Smooth muscle cell (in vitro differentiated cells): ENCODE measurements at regions not wholly inside any gene's neighbourhood (a gene's known extent, or its start where the extent isn't known, plus 50 kb on each side); places are given as distances from the start of the nearest gene placed in this dataset.

Experiments
- DNase-seq: peaks from one replicate; lab custom pipeline; 2025; ENCODE audit not compliant: unreplicated experiment; lab: John Stamatoyannopoulos, UW
- H2AFZ ChIP-seq: fragments of 200-600 bp; sonication (generic); 2 replicates; pipeline ENCODE4 v1.6.0; 2016; ENCODE audit warnings: antibody characterized with exemption, low read depth, mild to moderate bottlenecking
- H3F3A ChIP-seq: fragments of 200-600 bp; sonication (generic); 2 replicates; pipeline ENCODE4 v1.6.0; 2017; ENCODE audit warnings: antibody characterized with exemption, low read depth
- H3K27ac ChIP-seq: fragments of 200-600 bp; sonication (generic); 2 replicates; pipeline ENCODE4 v1.5.1; 2016; ENCODE audit warnings: low read depth, mild to moderate bottlenecking
- H3K27me3 ChIP-seq: fragments of 200-600 bp; sonication (generic); 2 replicates; pipeline ENCODE4 v1.6.1; 2016; ENCODE audit warnings: low read depth, mild to moderate bottlenecking
- H3K36me3 ChIP-seq: fragments of 200-600 bp; sonication (generic); 2 replicates; pipeline ENCODE4 v1.5.1; 2016; ENCODE audit warnings: low read depth
- H3K4me1 ChIP-seq: fragments of 200-600 bp; sonication (generic); 2 replicates; pipeline ENCODE4 v1.5.1; 2016; ENCODE audit warnings: low read depth
- H3K4me2 ChIP-seq: fragments of 200-600 bp; sonication (generic); 2 replicates; pipeline ENCODE4 v1.6.0; 2016; ENCODE audit warnings: mild to moderate bottlenecking
- H3K4me3 ChIP-seq: fragments of 200-600 bp; sonication (generic); 2 replicates; pipeline ENCODE4 v1.5.1; 2016; ENCODE audit warnings: mild to moderate bottlenecking
- H3K79me2 ChIP-seq: fragments of 200-600 bp; sonication (generic); 2 replicates; pipeline ENCODE4 v1.6.0; 2016; ENCODE audit warnings: low read depth, mild to moderate bottlenecking
- H3K9ac ChIP-seq: fragments of 200-600 bp; sonication (generic); 2 replicates; pipeline ENCODE4 v1.6.0; 2016; ENCODE audit warnings: low read depth
- H3K9me3 ChIP-seq: fragments of 200-600 bp; sonication (generic); replicated peaks from 2 replicates; pipeline ENCODE4 v1.5.1; 2016; ENCODE audit warnings: low read depth
- H4K20me1 ChIP-seq: fragments of 200-600 bp; sonication (generic); 2 replicates; pipeline ENCODE4 v1.6.0; 2016; ENCODE audit warnings: low read depth
- WGBS: methylation state at CpG from one replicate; pipeline ENCODE4 v1.1.7; 2016; ENCODE audit warnings: low lambda C conversion rate; 5-methylcytosine and 5-hydroxymethylcytosine counted together
- TF ChIP-seq, protein P1 (sequence below): fragments of 200-600 bp; sonication (generic); IDR thresholded peaks from 2 replicates; pipeline ENCODE4 v1.5.1; 2017; ENCODE audit warnings: borderline replicate concordance, mild to moderate bottlenecking, antibody characterized with exemption; ENCODE audit not compliant: insufficient read depth, poor library complexity, severe bottlenecking

DNA sequence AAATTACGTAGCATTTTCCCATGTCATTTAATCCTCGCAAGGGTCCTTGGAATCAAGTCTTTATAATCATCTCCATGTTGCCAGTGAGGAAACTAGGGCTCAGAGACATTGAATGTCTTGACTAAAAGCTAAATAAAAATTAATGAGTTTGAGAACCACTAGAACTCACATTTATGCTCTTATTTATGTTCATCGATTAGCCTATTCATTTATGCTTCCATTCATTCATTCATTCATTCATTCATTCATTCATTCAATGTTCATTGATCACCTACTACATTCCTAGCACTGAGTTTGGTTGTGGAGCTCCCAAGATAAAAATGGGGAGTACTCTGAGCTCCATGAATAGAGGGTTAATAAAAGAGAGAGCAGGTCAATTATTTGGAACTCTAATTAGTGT is 59.7 kb downstream of the KCNA1 start:
- H3K9ac ChIP-seq: no peak overlapping the region
- no peaks in the 10 kb centered on the region for H3K36me3 ChIP-seq
- H3F3A ChIP-seq: no peaks in the 10 kb centered on the region
- H3K27ac ChIP-seq: no peak overlapping the region
- no peaks in the 10 kb centered on the region for H3K4me1 ChIP-seq
- H3K27me3 ChIP-seq: peaks cover 76% of the 10 kb centered on the region
- H3K4me2 ChIP-seq: no peak overlapping the region
- DNase-seq: no peak
- H3K79me2 ChIP-seq: no peaks in the 10 kb centered on the region
- no peak overlapping the region for H2AFZ ChIP-seq
- H3K9me3 ChIP-seq: no peaks in the 10 kb centered on the region
- no peaks in the 10 kb centered on the region for H4K20me1 ChIP-seq
- H3K4me3 ChIP-seq: no peak overlapping the region
- TF ChIP-seq, protein P1, sequence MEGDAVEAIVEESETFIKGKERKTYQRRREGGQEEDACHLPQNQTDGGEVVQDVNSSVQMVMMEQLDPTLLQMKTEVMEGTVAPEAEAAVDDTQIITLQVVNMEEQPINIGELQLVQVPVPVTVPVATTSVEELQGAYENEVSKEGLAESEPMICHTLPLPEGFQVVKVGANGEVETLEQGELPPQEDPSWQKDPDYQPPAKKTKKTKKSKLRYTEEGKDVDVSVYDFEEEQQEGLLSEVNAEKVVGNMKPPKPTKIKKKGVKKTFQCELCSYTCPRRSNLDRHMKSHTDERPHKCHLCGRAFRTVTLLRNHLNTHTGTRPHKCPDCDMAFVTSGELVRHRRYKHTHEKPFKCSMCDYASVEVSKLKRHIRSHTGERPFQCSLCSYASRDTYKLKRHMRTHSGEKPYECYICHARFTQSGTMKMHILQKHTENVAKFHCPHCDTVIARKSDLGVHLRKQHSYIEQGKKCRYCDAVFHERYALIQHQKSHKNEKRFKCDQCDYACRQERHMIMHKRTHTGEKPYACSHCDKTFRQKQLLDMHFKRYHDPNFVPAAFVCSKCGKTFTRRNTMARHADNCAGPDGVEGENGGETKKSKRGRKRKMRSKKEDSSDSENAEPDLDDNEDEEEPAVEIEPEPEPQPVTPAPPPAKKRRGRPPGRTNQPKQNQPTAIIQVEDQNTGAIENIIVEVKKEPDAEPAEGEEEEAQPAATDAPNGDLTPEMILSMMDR: no peak
- WGBS: 80% methylated on average over 3 of the region's 3 CpGs

DNA sequence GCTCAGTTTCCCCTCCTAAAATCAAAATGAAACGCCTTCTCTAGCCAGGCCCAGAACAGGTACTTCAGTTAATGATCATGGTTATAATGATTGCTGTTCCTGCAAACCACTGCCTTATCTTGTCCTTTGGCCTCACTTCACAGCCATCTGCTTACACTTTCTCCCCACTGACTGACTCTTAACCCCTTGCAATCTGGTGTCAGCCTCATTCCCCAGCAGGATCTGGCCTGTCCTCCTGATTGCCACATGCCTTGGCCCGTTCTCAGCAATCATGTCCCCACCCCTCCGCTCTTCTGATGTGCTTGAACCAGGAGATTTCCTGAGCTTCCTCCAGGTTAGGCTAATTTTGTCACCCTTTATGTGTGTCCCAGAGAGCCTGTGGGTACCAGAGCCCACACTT is 64.5 kb downstream of the KCNA1 start:
- Histone ChIP-seq H3K9me3 (no peaks in the 10 kb centered on the region), H3K9ac (no peak overlapping the region), H3K4me2 (no peak overlapping the region), H3K27ac (no peak overlapping the region), H3F3A (no peaks in the 10 kb centered on the region), H2AFZ (no peak overlapping the region), H3K36me3 (no peaks in the 10 kb centered on the region), H3K4me3 (no peak overlapping the region), H3K27me3 (peaks cover 63% of the 10 kb centered on the region), H4K20me1 (no peaks in the 10 kb centered on the region), H3K79me2 (no peaks in the 10 kb centered on the region), H3K4me1 (no peaks in the 10 kb centered on the region)
- 79% methylated on average over 3 of the region's 3 CpGs for WGBS
- TF ChIP-seq, protein P1: no peak
- DNase-seq: no peak

DNA sequence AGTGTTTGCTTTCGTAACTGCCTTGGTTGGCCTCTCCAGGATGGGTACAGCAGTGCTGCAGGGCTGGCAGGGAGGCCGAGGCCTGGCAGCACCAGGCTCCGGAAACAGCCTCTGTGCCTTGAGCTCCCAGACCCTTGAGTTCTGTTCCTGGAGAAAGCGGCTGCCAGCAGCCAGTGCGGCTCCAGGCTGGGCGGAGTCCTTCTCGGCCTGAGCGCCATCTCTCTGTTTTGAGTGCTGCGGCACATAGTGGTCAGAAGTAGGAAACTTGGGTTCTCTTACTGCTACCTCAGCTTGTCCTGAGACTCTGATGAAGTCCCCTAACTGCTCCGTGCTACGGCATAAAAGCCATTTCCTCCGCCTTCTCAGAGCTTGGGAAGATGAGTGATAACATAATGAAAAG is 65.9 kb downstream of the KCNA1 start:
- H3K9me3 ChIP-seq: no peaks in the 10 kb centered on the region
- no peak overlapping the region for H2AFZ ChIP-seq
- DNase-seq: no peak
- no peaks in the 10 kb centered on the region for H3K4me1 ChIP-seq
- H3F3A ChIP-seq: no peaks in the 10 kb centered on the region
- no peaks in the 10 kb centered on the region for H3K79me2 ChIP-seq
- no peak overlapping the region for H3K9ac ChIP-seq
- no peaks in the 10 kb centered on the region for H4K20me1 ChIP-seq
- peaks cover 64% of the 10 kb centered on the region for H3K27me3 ChIP-seq
- 85% methylated on average over 12 of the region's 12 CpGs for WGBS
- no peak overlapping the region for H3K4me3 ChIP-seq
- TF ChIP-seq, protein P1: no peak
- H3K27ac ChIP-seq: no peak overlapping the region
- no peak overlapping the region for H3K4me2 ChIP-seq
- H3K36me3 ChIP-seq: no peaks in the 10 kb centered on the region

DNA sequence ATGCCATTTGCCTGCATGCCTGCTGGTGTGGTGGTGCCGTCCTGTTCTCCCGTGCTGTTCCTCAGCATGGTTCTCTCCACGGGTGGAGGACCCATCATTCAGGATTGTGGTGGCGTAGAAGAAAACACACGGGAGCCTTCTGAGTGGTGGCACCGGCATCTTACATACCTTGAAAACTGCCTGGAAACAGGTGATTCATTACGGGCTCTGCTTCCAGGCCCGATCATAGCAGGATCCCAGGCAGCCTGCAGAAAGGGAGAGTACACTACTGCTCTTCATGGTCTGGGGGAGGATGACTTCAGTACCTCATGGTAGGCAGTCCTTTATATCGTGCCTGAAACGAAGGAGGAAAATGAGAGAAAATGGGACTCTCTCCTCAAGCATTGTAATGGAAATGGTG is 66.6 kb upstream of the KCNA5 start:
- Histone ChIP-seq H3K9me3 (no peaks in the 10 kb centered on the region), H3K9ac (no peak overlapping the region), H3K27ac (no peak overlapping the region), H4K20me1 (no peaks in the 10 kb centered on the region), H3K4me1 (no peaks in the 10 kb centered on the region), H3K4me3 (no peak overlapping the region), H3K79me2 (no peaks in the 10 kb centered on the region), H3K4me2 (no peak overlapping the region), H3K36me3 (no peaks in the 10 kb centered on the region), H2AFZ (no peak overlapping the region), H3K27me3 (peaks cover 62% of the 10 kb centered on the region), H3F3A (no peaks in the 10 kb centered on the region)
- TF ChIP-seq, protein P1: no peak
- DNase-seq: no peak
- 90% methylated on average over 10 of the region's 10 CpGs for WGBS
